ENCODE measurements at regions not wholly inside any gene's neighbourhood (a gene's known extent, or its start where the extent isn't known, plus 50 kb on each side); places are given as distances from the start of the nearest gene placed in this dataset.

- no peaks in the 10 kb centered on the region for H3K27me3 ChIP-seq
- 67% methylated on average over 1 of the region's 1 CpG for WGBS
- no peak for DNase-seq (ENCODE audit: low spot score in 2 of 2)
- no peaks in the 10 kb centered on the region for H3K4me1 ChIP-seq
- no peak overlapping the region for H3K27ac ChIP-seq
- no peak overlapping the region for H3K4me3 ChIP-seq
- TF ChIP-seq CTCF (IDR thresholded peaks at IDR 0.05) (no peak), POLR2A (IDR thresholded peaks at IDR 0.05) (no peak), EP300 (IDR thresholded peaks at IDR 0.05) (no peak), POLR2AphosphoS5 (IDR thresholded peaks at IDR 0.05) (no peak)
- no peaks in the 10 kb centered on the region for H3K36me3 ChIP-seq
- H3K9me3 ChIP-seq = no peaks in the 10 kb centered on the region
Measured at GRCh38 chr11:42825598-42825997, 486.2 kb upstream of the API5 start.

- no peaks in the 10 kb centered on the region for H3K4me1 ChIP-seq
- H3K9me3 ChIP-seq = no peaks in the 10 kb centered on the region
- no peak for DNase-seq (ENCODE audit: low spot score in 2 of 2)
- no peak overlapping the region for H3K27ac ChIP-seq
- WGBS = 55% methylated on average over 2 of the region's 2 CpGs
- TF ChIP-seq EP300 (IDR thresholded peaks at IDR 0.05) (no peak), CTCF (IDR thresholded peaks at IDR 0.05) (no peak)
- H3K36me3 ChIP-seq = no peaks in the 10 kb centered on the region
- H3K27me3 ChIP-seq = no peaks in the 10 kb centered on the region
- H3K4me3 ChIP-seq = no peak overlapping the region
Measured at GRCh38 chr11:42827845-42828244, 484.0 kb upstream of the API5 start.

GRCh38 chr11:42837994-42838393 lies 473.8 kb upstream of the API5 start:
- Histone ChIP-seq H3K36me3 (no peaks in the 10 kb centered on the region), H3K27me3 (no peaks in the 10 kb centered on the region), H3K9me3 (no peaks in the 10 kb centered on the region), H3K4me1 (no peaks in the 10 kb centered on the region), H3K4me3 (no peak overlapping the region), H3K27ac (no peak overlapping the region)
- TF ChIP-seq POLR2A (IDR thresholded peaks at IDR 0.05) = no peak
- no peak for TF ChIP-seq POLR2AphosphoS5 (IDR thresholded peaks at IDR 0.05)
- TF ChIP-seq CTCF (IDR thresholded peaks at IDR 0.05) = no peak
- no peak for TF ChIP-seq EP300 (IDR thresholded peaks at IDR 0.05)
- DNase-seq (ENCODE audit: low spot score in 2 of 2) = no peak
- WGBS = 43% methylated on average over 3 of the region's 3 CpGs

GRCh38 chr11:42840176-42840829 lies 471.5 kb upstream of the API5 start:
- no peak for DNase-seq (ENCODE audit: low spot score in 2 of 2)
- Histone ChIP-seq H3K4me1 (no peaks in the 10 kb centered on the region), H3K27me3 (no peaks in the 10 kb centered on the region), H3K36me3 (no peaks in the 10 kb centered on the region), H3K9me3 (no peaks in the 10 kb centered on the region), H3K4me3 (no peak overlapping the region), H3K27ac (no peak overlapping the region)
- 89% methylated on average over 7 of the region's 7 CpGs for WGBS
- TF ChIP-seq POLR2A (IDR thresholded peaks at IDR 0.05) (no peak), EP300 (IDR thresholded peaks at IDR 0.05) (no peak), CTCF (IDR thresholded peaks at IDR 0.05) (no peak), POLR2AphosphoS5 (IDR thresholded peaks at IDR 0.05) (no peak)

- Histone ChIP-seq H3K4me3 (no peak overlapping the region), H3K9me3 (no peaks in the 10 kb centered on the region), H3K27me3 (no peaks in the 10 kb centered on the region), H3K36me3 (no peaks in the 10 kb centered on the region), H3K4me1 (no peaks in the 10 kb centered on the region), H3K27ac (no peak overlapping the region)
- DNase-seq (ENCODE audit: low spot score in 2 of 2) = no peak
- TF ChIP-seq POLR2A (IDR thresholded peaks at IDR 0.05) (no peak), EP300 (IDR thresholded peaks at IDR 0.05) (no peak), CTCF (IDR thresholded peaks at IDR 0.05) (no peak), POLR2AphosphoS5 (IDR thresholded peaks at IDR 0.05) (no peak)
- 79% methylated on average over 2 of the region's 2 CpGs for WGBS
Measured at GRCh38 chr11:42840860-42841259, 470.9 kb upstream of the API5 start.

All from suprapubic skin (tissue), 4 donors.